Testis (tissue), 2 donors: ENCODE measurements at regions not wholly inside any gene's neighbourhood (a gene's known extent, or its start where the extent isn't known, plus 50 kb on each side); places are given as distances from the start of the nearest gene placed in this dataset.

ENCODE experiments used
- CTCF ChIP-seq, 3 experiments: fragments of 450-650 bp in 2 of 3; fragments of 200-600 bp in 1 of 3; sonication (generic) in 1 of 3; IDR thresholded peaks; one replicate each; pipeline ENCODE4 v1.5.1; 2016 to 2019; ENCODE audit warnings: antibody characterized with exemption in 3 of 3, mild to moderate bottlenecking in 2 of 3, moderate library complexity in 1 of 3
- POLR2A ChIP-seq: fragments of 450-650 bp; IDR thresholded peaks from one replicate; pipeline ENCODE4 v1.6.1; 2017; ENCODE audit warnings: antibody characterized with exemption, mild to moderate bottlenecking, moderate library complexity

DNA sequence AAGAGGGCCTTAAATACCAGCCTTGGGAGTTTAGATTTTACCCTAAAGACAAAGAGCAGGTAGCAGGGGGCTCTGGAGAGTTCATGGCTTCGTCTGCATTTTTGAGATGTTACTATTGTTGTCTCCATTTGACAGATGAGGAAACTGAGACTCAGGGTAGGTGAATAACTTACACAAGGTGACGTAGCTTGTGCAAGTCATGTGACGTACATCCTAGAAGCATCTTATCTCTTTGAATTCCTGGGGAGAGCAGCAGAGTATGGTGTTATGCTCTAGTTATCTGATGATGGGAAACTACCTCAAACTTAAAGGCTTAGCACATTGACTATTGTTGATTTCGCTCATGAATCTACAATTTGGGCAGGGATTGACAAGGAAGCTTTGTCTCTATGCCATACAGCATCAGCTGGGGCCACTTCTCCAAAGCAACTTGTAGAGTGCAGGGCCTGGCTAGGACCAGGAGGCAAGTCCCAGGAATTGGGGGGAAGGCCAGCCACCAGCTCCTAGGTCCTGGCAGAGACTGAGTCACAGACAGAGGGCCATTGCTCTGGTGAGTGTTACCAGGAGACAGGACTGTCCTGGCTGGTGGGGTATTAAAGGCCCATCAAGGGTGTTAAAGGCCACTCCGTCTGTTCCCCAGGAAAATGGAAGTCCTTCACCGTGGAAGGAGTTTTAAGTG is 52.1 kb upstream of the TSKU start:
- TF ChIP-seq CTCF (IDR thresholded peaks at IDR 0.05) (no peak), POLR2A (no peak)
